GM12865 (cell line): ENCODE measurements at regions not wholly inside any gene's neighbourhood (a gene's known extent, or its start where the extent isn't known, plus 50 kb on each side); places are given as distances from the start of the nearest gene placed in this dataset.
"Not testable (repeated sequence)": the region's sequence is repeated elsewhere in the genome, so short reads cannot be mapped to it uniquely, and the experiment has no call there.

Experiments
- DNase-seq: peaks from one replicate; pipeline ENCODE4 v3.0.0; 2010; ENCODE audit warnings: low read depth
- H3K4me3 ChIP-seq: 2 replicates; pipeline ENCODE4 v1.5.1; 2011; ENCODE audit warnings: mild to moderate bottlenecking, low read depth, low read length, control low read depth
- CTCF ChIP-seq: IDR thresholded peaks from 2 replicates; pipeline ENCODE4 v1.5.1; 2011; ENCODE audit warnings: low read length, control low read depth, low read depth, inconsistent platforms; ENCODE audit not compliant: insufficient read depth; ENCODE audit errors: missing control alignments

GRCh38 chr15:68495221-68495950 lies 63.4 kb upstream of the ITGA11 start:
- no peak overlapping the region for H3K4me3 ChIP-seq
- DNase-seq = no peak
- TF ChIP-seq CTCF = no peak

- H3K4me3 ChIP-seq = no peak overlapping the region
- TF ChIP-seq CTCF = no peak
- DNase-seq = no peak
Observed at GRCh38 chr15:68495981-68496705, 64.2 kb upstream of the ITGA11 start.

- H3K4me3 ChIP-seq, DNase-seq: not testable (repeated sequence)
Observed at GRCh38 chr15:68496751-68497150, 64.8 kb upstream of the ITGA11 start.

- no peak for DNase-seq
- TF ChIP-seq CTCF = no peak
- no peak overlapping the region for H3K4me3 ChIP-seq
Observed at GRCh38 chr15:68497206-68497910, 65.4 kb upstream of the ITGA11 start.

GRCh38 chr15:68498076-68498475 lies 66.1 kb upstream of the ITGA11 start:
- DNase-seq = no peak

GRCh38 chr15:68499620-68500312 lies 67.8 kb upstream of the ITGA11 start:
- H3K4me3 ChIP-seq = no peak overlapping the region
- TF ChIP-seq CTCF = no peak
- no peak for DNase-seq

More at GRCh38 chr15:68498076-68498475, 66.1 kb upstream of the ITGA11 start:
- H3K4me3 ChIP-seq = no peak overlapping the region
- no peak for TF ChIP-seq CTCF
